Activated CD4-positive, CD25-positive, alpha-beta regulatory T cell treated with anti-CD3 and anti-CD28 coated beads, Interleukin-2, amount 50 U/mL, for 24 hours (primary cell): ENCODE measurements at regions not wholly inside any gene's neighbourhood (a gene's known extent, or its start where the extent isn't known, plus 50 kb on each side); places are given as distances from the start of the nearest gene placed in this dataset.

Experiments used
- ATAC-seq, 2 donors: fragments of 150-1000 bp; cut with Tn5 transposase; one replicate each; pipeline ENCODE4 v1.10.0; 2021; ENCODE audit warnings: mild to moderate bottlenecking in 1 of 2, moderate library complexity in 1 of 2

GRCh38 chr14:71688576-71688975 lies 243.7 kb upstream of the RGS6 start:
- no peak for ATAC-seq

DNA sequence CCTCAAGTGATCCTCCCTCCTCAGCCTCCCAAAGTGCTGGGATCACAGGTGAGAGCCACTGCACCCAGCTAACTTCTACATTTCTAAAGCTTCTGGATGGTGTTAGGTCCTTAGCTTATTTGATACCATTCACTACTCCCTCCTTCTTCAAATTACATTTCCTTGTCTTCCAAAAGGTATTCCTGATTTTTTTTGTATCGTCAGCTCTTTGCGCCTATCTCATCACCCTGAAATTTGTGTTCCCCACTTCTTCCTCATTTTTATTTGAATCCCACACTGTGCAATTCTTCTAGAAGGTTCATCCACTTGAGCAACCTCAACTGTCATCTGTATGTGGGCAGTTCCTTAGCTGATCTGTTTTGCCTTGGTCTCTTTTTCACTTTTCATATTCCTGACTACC lies 241.8 kb upstream of the RGS6 start:
- no peak for ATAC-seq

DNA sequence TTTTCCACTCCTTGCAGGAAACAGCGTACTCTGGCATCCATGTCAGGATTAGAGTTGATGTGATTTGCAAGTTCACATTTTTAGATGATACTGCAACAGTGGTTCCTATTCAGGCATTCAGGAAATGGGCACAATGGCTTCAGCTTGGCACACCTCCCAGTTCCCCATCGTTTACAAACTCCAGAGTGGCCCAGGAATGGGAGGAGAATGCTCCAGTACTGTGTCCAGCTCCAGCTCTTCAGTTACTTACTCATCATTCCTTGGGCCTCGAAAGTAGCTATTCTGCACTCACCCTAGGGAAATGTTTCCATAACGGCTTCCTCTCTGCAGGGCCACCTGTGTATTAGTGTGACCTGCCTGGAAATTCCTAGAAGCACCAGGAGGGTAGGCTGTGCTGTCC lies 239.7 kb upstream of the RGS6 start:
- ATAC-seq: no peak

- no peak for ATAC-seq
Measured at GRCh38 chr14:71693381-71693780, 238.8 kb upstream of the RGS6 start.

DNA sequence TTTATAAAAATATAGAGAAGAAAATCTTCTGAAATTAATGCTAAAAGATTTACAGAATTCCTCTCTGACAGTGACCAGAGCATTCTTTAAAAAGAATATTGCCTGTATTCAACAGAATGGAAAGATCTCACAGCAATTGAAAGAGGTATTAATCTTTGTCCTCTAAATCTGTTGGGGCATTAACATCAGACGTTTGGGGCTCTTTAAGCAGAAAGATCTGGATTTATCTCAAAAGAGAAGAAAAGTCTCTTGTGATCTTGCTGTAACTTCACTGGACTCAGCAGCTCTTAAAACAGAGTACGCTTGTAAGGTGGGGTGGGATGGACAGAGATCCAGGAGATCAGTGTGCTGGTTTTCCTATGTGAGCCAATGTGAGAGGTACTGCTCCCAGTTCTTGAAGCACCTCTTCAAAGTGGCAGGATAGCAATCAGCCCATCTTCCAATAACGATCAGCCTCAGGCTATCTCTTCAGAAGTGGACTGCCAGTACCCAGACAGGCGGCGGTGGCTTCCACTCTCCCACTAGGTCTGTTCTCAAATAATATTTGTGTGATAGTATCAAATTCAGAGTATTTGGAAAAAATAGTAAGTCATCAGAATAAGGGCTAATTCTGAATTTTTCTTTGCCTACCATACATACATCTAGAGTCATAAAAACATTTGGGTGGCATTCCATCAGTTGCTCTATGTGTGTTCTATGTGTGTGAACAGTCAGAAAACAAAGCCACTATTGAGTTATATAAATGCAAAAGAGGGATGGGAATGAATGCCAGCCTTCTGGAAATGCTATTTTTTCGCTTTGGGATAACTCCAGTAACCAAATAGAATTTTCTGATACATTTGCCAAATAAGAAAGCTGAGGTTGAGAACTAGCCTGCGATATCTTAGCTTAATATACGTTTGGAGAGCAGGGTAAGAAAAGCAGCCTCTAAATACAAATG lies 237.4 kb upstream of the RGS6 start:
- no peak for ATAC-seq

DNA sequence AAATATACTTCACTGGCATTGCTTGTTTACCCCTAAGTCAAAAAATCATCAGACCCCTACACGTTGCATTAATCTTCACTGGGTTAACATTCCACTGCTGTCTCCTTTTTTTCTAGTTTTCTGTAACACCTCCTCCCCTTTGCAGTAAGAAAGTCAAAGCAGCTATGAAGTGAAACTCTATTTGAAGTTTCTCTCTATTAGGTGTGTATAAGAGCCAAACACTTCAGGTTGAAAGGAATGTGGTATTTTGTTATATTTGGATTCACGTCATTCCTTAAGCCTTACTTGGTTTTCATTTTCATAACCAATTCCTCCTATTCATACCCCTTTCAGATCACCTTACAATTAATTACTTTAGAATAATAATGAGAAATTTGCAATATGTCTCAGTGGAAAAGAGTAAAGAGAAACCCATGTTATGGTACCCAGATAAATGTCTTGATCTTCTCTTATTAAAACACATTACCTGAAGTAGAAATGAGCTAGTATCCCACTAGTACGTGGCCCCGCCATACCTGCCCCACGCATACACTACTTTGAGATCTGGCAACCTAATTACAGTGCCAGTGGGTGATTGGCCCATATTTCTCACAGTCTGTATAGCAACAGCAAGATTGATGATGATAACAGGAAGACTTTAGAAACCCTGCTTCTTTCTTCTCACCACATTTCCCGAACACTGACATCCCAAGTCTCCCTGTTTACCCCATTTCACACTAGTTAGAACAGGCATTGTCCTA lies 236.4 kb upstream of the RGS6 start:
- ATAC-seq: no peak

- peak in 1 of 2 donors; percentile 58 for ATAC-seq
Measured at GRCh38 chr14:71698027-71698426, 234.2 kb upstream of the RGS6 start.

GRCh38 chr14:71698673-71699072 lies 233.6 kb upstream of the RGS6 start:
- ATAC-seq: no peak

DNA sequence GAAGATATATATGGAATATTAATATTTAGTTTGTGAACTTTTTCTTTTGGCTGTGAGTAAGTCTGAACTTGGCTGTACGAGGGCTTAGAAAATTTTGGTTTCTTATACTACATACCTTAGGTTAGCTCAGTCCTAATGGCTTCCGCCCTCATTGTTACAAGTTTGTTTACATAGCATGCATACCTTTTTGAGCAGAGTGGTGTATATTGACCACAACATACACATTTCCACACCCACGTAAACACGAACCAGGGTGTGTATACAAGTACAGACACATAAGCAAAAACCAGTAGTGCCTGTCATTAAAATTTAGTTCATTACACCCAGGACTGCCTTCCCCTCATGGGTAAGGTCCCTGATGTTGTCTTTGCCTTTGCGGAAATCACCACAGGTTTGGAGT lies 230.2 kb upstream of the RGS6 start:
- no peak for ATAC-seq

DNA sequence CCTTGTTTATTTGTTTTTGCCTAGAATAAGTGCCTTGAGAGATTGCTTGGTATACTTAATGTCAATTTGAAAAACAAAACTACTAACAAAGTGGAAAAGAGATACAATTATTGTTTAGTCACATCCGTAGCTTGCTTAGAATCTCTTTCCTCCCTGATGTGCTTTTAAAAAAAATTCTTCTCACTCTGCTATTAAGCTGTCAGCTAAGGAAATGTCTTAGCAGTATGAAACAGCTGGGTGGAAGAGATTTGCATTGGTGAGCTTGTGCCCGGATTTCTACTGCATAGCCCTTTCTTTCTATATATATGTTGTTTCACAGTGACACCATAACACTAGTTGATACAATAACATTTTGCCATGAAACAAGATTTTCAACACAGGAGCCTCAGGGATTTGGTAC lies 229.4 kb upstream of the RGS6 start:
- ATAC-seq: no peak

- ATAC-seq: no peak
Measured at GRCh38 chr14:71703477-71703876, 228.8 kb upstream of the RGS6 start.

- no peak for ATAC-seq
Measured at GRCh38 chr14:71704210-71704609, 228.0 kb upstream of the RGS6 start.

GRCh38 chr14:71705460-71705859 lies 226.8 kb upstream of the RGS6 start:
- no peak for ATAC-seq

GRCh38 chr14:71709076-71709475 lies 223.2 kb upstream of the RGS6 start:
- ATAC-seq: no peak

DNA sequence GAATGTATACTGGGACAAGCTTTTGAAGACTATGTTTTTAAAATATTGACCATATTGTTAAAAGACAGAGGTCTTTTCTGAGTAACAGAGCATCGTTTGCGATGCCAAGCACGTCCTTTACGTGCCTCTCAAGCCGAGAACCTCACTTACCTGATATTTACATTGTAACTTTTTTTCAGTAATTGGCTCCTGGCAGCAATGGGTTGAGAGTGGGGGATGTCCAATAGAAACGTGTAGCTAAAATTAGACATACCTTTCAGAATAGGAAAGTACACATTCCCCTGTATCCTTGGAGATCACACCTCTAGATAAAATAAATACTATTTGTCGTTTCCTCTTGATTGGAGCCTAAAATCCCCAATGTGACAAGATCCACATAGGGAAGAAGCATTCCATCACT lies 222.2 kb upstream of the RGS6 start:
- no peak for ATAC-seq

DNA sequence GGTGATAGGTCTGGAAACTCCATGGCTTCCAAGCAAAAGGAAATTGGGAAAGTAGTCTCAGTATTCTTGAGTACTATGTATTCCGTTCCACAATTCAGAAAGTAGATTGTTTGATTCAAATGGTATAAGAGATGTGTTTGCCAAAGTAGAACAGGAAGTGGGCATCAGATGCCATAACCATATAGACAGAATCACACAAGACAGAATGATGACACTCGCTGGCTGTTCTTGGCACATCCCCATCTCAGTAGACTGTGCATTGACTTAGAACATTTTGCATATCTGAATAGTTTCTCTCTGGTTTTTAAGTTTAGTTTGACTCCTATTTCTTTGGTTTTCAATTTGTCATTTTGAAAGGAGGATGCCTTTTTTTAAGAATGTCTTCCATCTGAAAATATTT lies 221.1 kb upstream of the RGS6 start:
- ATAC-seq: no peak

- ATAC-seq: no peak
Measured at GRCh38 chr14:71711619-71712018, 220.6 kb upstream of the RGS6 start.

GRCh38 chr14:71712478-71712877 lies 219.8 kb upstream of the RGS6 start:
- no peak for ATAC-seq

- no peak for ATAC-seq
Measured at GRCh38 chr14:71713016-71713415, 219.2 kb upstream of the RGS6 start.

DNA sequence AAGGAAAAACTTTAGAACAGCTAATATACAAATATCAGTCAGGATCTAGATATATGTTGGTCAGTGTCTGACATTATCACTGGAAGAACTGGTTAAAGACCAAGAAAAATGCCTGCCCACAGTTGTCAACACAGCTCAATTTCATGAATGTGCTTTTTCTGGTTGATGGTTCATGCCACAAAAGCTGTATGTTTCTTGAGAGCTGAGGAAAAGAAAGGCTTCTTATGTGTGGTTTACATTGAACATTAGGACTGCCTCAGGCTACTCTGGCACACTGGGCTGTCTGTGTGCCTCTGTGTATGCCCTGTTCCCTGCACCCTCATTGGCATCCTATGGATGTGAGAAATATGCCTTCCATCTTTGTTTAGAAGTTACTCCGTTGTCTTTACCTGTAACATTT lies 218.8 kb upstream of the RGS6 start:
- no peak for ATAC-seq

- ATAC-seq: no peak
Measured at GRCh38 chr14:71714225-71714624, 218.0 kb upstream of the RGS6 start.

DNA sequence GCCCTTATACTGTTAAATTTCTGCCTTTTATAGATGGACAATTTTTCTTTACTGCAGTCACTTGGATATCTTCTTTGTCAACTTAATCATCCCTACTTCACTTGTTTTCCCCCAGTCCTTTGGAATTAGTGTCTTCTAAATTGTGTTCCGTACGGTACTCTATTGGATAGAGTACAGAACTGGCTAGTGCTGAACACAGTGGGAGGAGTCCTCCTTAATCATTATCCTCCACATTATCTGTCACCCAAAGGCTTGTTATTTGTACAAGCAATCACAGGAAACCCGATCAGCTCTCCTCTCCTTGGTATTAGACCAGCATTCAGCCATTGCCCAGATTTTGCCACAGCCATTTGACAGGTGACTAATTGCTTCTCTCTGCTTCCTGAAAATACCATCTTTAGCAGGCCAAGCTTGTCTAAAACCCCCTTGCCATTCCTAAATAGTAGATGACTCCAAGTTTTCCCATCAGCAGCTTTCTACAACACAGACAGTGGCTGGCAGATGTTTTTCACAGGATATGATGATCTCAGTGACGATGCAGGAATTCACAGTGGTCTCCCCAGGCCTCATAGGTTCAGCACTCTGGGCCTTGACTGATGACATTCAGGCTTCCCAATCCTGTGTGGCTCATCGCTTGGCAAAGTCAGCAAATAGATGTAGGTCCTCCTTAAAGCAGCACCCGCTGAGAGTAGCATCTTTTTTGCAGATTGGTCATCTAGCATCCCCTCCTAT lies 216.0 kb upstream of the RGS6 start:
- ATAC-seq: no peak

DNA sequence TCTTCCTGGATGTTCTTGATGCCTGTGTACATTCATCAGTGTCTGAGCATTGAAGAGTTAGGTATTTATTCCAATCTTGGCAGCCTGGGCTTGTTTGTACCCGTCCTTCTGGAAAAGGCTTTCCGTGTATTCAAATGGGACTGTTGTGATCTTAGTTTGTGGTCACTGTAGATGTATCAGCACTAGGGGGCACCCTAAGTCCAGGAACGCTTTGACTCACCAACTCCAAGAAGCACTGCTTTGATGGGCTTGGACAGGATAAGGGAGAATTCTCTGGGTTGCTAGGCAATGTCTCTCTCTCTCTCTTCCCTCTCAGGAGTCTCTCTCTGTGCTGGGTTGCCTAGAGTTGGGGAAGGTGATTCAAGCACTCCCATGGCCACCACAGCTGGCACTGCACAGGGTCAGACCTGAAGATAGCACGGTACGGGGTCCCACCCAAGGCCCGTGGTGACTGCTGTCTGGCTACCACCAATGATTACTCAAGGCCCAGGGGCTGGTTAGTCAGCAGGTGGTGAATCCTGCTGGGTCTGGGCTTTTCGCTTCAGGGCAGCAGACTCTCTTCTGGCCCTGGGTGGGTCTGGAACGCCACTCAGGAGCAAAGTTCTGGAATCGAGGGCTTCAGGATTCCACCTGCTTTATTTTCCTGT lies 211.1 kb upstream of the RGS6 start:
- no peak for ATAC-seq
